OCI-LY3 (cell line): ENCODE measurements at regions not wholly inside any gene's neighbourhood (a gene's known extent, or its start where the extent isn't known, plus 50 kb on each side); places are given as distances from the start of the nearest gene placed in this dataset.

Experiments
- EZH2phosphoT487 ChIP-seq: fragments of 200-600 bp; shearing (Covaris generic); IDR thresholded peaks from 2 replicates; pipeline ENCODE4 v1.6.1; 2018; ENCODE audit warnings: antibody characterized with exemption, mixed run types, low read depth
- TF ChIP-seq, protein P1 (sequence below): fragments of 200-600, 300-600 bp; sonication (generic); IDR thresholded peaks from 2 replicates; pipeline ENCODE4 v1.5.1; 2014; ENCODE audit warnings: antibody characterized with exemption, low read length, low read depth

DNA sequence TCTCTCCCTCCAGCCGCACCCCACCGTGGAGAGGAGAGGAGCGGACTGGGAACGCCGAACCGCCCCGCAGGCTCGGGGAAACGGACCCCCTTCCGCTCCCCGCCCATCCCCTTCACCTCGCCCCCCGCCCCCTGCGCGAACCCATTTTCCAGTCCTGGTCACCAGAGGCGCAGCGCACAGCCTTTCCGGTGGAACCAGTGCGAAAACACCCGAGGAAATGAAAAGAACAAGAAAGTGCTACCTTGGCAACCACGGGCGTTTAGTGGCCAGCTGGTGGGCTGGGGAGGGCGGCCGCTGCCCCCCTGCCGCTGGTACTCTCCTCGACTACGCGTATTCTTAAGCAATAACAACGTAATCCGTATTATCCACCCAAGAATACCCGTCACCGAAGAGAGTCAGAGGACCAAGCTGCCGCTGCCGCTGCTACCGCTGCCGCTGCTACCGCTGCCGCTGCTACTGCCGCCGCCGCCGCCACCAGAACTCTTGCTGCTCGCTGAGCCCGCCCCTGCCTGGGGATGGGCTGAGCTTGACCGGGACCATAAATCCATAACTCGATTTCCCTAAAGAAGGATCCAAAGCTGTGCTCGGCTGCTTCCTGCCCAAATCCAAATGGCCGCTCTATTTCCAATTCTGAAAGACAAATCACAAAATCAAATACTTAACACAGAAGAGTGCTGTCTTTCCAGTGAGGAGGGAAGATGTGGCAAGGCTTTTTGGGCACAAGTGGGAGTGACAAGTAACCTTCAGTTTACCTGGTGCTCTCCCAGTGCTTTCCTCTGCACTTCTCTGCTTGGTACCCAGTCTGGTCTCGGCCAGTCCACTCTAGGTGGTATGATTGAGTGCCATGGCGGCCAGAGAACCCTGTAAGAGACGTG, 125.2 kb upstream of the DPYD start:
- TF ChIP-seq, protein P1, sequence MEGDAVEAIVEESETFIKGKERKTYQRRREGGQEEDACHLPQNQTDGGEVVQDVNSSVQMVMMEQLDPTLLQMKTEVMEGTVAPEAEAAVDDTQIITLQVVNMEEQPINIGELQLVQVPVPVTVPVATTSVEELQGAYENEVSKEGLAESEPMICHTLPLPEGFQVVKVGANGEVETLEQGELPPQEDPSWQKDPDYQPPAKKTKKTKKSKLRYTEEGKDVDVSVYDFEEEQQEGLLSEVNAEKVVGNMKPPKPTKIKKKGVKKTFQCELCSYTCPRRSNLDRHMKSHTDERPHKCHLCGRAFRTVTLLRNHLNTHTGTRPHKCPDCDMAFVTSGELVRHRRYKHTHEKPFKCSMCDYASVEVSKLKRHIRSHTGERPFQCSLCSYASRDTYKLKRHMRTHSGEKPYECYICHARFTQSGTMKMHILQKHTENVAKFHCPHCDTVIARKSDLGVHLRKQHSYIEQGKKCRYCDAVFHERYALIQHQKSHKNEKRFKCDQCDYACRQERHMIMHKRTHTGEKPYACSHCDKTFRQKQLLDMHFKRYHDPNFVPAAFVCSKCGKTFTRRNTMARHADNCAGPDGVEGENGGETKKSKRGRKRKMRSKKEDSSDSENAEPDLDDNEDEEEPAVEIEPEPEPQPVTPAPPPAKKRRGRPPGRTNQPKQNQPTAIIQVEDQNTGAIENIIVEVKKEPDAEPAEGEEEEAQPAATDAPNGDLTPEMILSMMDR = no peak
- TF ChIP-seq EZH2phosphoT487 = no peak
